ENCODE measurements at regions not wholly inside any gene's neighbourhood (a gene's known extent, or its start where the extent isn't known, plus 50 kb on each side); places are given as distances from the start of the nearest gene placed in this dataset.

DNA sequence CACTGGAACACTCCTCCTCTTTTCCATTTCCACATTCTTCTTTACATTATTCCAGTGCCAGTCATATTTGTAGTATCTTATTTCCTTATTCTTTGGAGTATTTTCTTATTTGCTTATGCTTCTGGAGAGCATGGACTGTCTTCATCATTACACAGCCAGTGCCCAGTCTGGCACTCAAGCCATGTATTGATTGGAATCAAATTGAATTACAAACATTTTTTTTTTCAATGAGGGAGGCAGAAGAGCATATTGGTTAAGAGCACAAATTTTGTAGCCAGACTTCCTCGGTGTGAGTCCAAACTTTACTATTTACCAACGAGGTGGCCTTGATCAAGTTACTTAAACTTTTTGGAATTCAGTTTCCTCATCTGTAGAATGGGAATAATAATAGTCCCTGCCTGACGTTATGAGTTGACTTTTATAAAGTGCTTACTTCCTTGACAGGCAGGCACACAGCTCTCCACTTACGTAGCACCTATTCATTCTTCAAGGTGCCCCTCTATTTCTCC lies 186.6 kb upstream of the BCL6 start:
- ATAC-seq (replicated peaks; ENCODE audit: extremely low read depth, poor library complexity, severe bottlenecking): no peak
- no peaks in the 10 kb centered on the region for H3K27me3 Mint-ChIP-seq
- peaks cover 1% of the 10 kb centered on the region for H3K36me3 Mint-ChIP-seq (ENCODE audit: insufficient read depth)
- no peaks in the 10 kb centered on the region for H3K9me3 Mint-ChIP-seq
- H3K4me1 Mint-ChIP-seq: peaks cover 31% of the 10 kb centered on the region
- no peak overlapping the region for H3K4me3 Mint-ChIP-seq
- H3K27ac Mint-ChIP-seq (ENCODE audit: low read depth): no peak overlapping the region
- DNase-seq (ENCODE audit: low spot score in 2 of 2): no peak

- no peaks in the 10 kb centered on the region for H3K9me3 Mint-ChIP-seq
- no peaks in the 10 kb centered on the region for H3K27me3 Mint-ChIP-seq
- H3K4me3 Mint-ChIP-seq: no peak overlapping the region
- ATAC-seq (replicated peaks; ENCODE audit: extremely low read depth, poor library complexity, severe bottlenecking) (no peak), DNase-seq (ENCODE audit: low spot score in 2 of 2) (no peak)
- H3K36me3 Mint-ChIP-seq (ENCODE audit: insufficient read depth): peaks cover 1% of the 10 kb centered on the region
- H3K4me1 Mint-ChIP-seq: peaks cover 27% of the 10 kb centered on the region
- H3K27ac Mint-ChIP-seq (ENCODE audit: low read depth): no peak overlapping the region
Observed at GRCh38 chr3:187932530-187932929, 187.3 kb upstream of the BCL6 start.

DNA sequence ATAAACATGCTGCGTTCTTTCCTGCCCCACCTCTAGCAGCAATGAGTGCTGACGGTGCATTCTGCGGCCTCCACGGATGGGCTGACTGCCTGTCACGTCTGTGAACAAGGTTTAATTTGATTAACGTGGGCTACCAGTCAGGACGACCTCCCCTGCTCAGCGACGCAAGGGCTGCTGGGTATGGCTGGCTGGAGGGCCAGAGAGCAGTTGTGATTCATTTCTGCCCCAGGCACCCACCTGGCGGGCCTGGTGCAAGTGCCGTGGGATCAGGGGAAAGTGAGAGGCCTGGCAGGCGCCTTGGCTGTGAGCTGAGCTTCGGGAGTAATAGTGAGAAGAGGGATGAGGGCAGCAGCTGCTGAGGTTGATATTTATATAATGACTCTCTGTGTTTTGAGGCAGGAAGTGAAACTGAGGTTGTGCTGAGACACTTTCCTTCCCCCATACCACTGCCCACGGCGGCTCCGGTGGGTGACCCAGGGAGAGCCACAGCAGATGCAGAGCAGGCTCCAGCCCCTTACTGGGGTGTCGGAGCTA lies 190.4 kb upstream of the BCL6 start:
- ATAC-seq (replicated peaks; ENCODE audit: extremely low read depth, poor library complexity, severe bottlenecking) (peak; percentile 76), DNase-seq (ENCODE audit: low spot score in 2 of 2) (peak in 1 of 2 donors; percentile 20)
- H3K27ac Mint-ChIP-seq (ENCODE audit: low read depth): peak overlapping the region; percentile 95
- peaks cover 1% of the 10 kb centered on the region for H3K36me3 Mint-ChIP-seq (ENCODE audit: insufficient read depth)
- H3K4me1 Mint-ChIP-seq: peaks cover 19% of the 10 kb centered on the region
- no peaks in the 10 kb centered on the region for H3K9me3 Mint-ChIP-seq
- peak overlapping the region; percentile 75 for H3K4me3 Mint-ChIP-seq
- no peaks in the 10 kb centered on the region for H3K27me3 Mint-ChIP-seq

DNA sequence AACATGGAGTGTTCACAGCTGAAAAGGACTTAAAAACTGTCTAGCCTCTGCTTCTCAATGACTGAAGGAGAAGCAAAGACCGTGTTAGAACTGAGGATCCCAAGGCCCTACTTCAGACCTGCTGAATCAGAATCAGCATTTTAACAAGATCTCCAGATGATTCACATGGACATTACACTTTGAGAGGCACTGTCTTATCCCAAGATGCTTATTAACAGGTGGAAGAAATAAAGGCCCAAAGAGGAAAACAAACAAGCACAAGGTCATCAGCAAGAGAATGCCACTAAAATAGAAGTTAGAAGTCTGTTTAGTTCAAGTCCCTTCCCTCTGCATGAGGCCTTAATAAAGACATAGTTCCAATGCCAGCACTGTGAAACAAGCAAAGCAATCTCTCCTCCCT lies 191.4 kb upstream of the BCL6 start:
- Mint-ChIP-seq H3K4me3 (peak overlapping the region; percentile 75), H3K27me3 (no peaks in the 10 kb centered on the region), H3K27ac (ENCODE audit: low read depth) (peak overlapping the region; percentile 95), H3K36me3 (ENCODE audit: insufficient read depth) (peaks cover under 1% of the 10 kb centered on the region), H3K9me3 (no peaks in the 10 kb centered on the region), H3K4me1 (peaks cover 19% of the 10 kb centered on the region)
- ATAC-seq (replicated peaks; ENCODE audit: extremely low read depth, poor library complexity, severe bottlenecking): no peak
- DNase-seq (ENCODE audit: low spot score in 2 of 2): no peak

GRCh38 chr3:187939891-187940290 lies 194.6 kb upstream of the BCL6 start:
- ATAC-seq (replicated peaks; ENCODE audit: extremely low read depth, poor library complexity, severe bottlenecking) (no peak), DNase-seq (ENCODE audit: low spot score in 2 of 2) (no peak)
- Mint-ChIP-seq H3K36me3 (ENCODE audit: insufficient read depth) (no peaks in the 10 kb centered on the region), H3K9me3 (no peaks in the 10 kb centered on the region), H3K27me3 (no peaks in the 10 kb centered on the region), H3K4me3 (no peak overlapping the region), H3K4me1 (peaks cover 17% of the 10 kb centered on the region), H3K27ac (ENCODE audit: low read depth) (no peak overlapping the region)

DNA sequence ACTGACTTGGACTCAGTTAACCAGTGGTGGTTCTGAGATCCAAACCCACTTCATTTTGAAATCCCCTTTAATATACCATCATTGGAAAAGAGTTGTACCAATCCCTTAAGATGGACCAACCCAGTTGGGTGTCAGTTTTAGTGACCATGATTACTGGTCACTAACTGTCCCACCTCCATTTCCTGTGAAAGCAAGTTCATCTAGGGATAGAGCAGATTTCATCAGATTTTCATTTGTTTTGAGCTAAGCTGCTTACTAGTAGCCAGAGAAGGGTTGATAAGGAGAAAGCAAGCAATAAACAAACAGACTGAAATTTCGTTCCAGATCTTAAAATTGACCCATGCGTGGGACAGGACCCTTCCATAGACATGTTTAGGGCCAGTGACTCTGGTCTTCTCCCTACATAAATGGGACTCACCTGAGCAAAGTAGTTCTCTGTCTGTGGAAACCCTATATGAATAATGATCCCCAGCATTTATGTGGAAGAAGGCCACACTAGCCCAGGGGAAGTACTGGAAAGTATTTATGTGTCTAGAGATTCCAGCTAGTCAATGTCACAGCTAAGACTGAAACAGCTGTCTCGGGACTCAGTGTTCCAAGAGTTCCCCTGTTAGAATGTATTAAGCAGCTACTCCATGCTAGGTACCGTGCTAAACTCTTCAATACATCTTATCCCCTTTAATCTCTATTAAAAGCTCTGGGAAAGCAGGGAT lies 196.0 kb upstream of the BCL6 start:
- Mint-ChIP-seq H3K27ac (ENCODE audit: low read depth) (no peak overlapping the region), H3K27me3 (no peaks in the 10 kb centered on the region), H3K4me3 (no peak overlapping the region), H3K9me3 (no peaks in the 10 kb centered on the region), H3K4me1 (peaks cover 5% of the 10 kb centered on the region), H3K36me3 (ENCODE audit: insufficient read depth) (no peaks in the 10 kb centered on the region)
- no peak for ATAC-seq (replicated peaks; ENCODE audit: extremely low read depth, poor library complexity, severe bottlenecking)
- DNase-seq (ENCODE audit: low spot score in 2 of 2): no peak

GRCh38 chr3:187941848-187942194 lies 196.6 kb upstream of the BCL6 start:
- Mint-ChIP-seq H3K27ac (ENCODE audit: low read depth) (no peak overlapping the region), H3K36me3 (ENCODE audit: insufficient read depth) (no peaks in the 10 kb centered on the region), H3K27me3 (no peaks in the 10 kb centered on the region), H3K4me1 (peaks cover 5% of the 10 kb centered on the region), H3K4me3 (no peak overlapping the region), H3K9me3 (no peaks in the 10 kb centered on the region)
- no peak for DNase-seq (ENCODE audit: low spot score in 2 of 2)
- no peak for ATAC-seq (replicated peaks; ENCODE audit: extremely low read depth, poor library complexity, severe bottlenecking)

DNA sequence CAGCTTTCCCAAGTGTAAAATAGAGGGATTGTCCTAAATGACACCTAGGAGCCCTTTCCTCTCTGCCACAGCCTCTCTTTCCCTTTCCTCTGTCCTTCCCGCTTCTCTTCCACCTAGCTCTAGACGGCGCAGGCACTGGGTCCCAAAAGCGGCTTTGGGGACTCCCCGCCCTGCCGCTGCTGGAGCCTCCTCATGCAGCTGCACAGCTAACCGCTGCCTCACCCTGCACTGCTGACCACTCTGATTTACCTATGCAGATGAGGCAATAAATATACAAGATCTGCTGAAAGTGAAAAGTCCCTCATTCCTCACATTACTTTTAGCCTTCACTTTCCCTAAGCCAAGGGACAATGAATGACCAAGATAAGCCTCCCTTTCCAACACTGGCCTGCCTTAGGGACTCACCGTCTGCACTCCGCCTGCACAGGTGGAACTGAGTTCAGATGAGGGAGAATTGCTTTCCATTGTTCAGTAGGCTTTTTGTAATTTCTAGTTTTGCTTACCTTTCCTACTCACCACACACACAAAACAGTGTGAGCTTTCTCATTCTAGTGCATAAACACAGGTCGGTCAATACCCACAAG lies 197.5 kb upstream of the BCL6 start:
- no peaks in the 10 kb centered on the region for H3K27me3 Mint-ChIP-seq
- no peaks in the 10 kb centered on the region for H3K36me3 Mint-ChIP-seq (ENCODE audit: insufficient read depth)
- no peak overlapping the region for H3K4me3 Mint-ChIP-seq
- H3K4me1 Mint-ChIP-seq: peaks cover 5% of the 10 kb centered on the region
- no peak for DNase-seq (ENCODE audit: low spot score in 2 of 2)
- no peak overlapping the region for H3K27ac Mint-ChIP-seq (ENCODE audit: low read depth)
- no peaks in the 10 kb centered on the region for H3K9me3 Mint-ChIP-seq
- no peak for ATAC-seq (replicated peaks; ENCODE audit: extremely low read depth, poor library complexity, severe bottlenecking)

DNA sequence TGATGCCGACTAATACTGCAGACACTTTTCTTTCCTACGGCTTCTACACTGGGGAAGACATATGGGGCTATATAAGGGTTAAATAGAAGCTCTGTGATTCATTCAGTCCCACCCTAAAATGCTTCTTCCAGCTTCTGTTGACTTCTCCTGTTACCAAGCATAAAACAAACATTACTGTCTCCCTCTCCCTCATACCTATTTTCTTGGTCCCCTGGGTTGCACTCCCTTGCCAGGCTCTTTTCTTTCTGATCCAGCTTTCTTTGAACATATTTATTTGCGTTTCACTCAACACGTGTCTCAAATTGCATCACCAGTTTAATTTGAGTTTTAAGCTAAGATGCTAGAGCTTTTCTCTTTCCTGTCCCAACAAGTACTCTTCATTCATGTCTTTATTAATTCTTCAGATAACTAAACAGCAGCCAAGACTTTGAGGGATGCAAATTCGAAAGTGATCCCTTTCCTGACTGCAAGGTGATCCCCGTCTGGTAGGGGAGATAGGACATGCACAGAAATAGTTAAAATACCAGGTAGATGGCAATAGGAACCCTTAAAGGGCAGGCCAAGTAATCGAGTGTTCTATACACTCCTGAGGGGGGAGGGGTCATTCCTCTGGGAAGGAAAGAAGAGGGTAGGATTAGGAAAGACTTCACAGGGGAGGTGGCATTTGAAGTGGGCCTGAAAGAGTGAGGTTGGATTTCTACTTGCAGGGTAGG lies 198.6 kb upstream of the BCL6 start:
- Mint-ChIP-seq H3K4me1 (peaks cover 8% of the 10 kb centered on the region), H3K27ac (ENCODE audit: low read depth) (no peak overlapping the region), H3K27me3 (no peaks in the 10 kb centered on the region), H3K36me3 (ENCODE audit: insufficient read depth) (no peaks in the 10 kb centered on the region), H3K9me3 (no peaks in the 10 kb centered on the region), H3K4me3 (no peak overlapping the region)
- ATAC-seq (replicated peaks; ENCODE audit: extremely low read depth, poor library complexity, severe bottlenecking) (no peak), DNase-seq (ENCODE audit: low spot score in 2 of 2) (no peak)

DNA sequence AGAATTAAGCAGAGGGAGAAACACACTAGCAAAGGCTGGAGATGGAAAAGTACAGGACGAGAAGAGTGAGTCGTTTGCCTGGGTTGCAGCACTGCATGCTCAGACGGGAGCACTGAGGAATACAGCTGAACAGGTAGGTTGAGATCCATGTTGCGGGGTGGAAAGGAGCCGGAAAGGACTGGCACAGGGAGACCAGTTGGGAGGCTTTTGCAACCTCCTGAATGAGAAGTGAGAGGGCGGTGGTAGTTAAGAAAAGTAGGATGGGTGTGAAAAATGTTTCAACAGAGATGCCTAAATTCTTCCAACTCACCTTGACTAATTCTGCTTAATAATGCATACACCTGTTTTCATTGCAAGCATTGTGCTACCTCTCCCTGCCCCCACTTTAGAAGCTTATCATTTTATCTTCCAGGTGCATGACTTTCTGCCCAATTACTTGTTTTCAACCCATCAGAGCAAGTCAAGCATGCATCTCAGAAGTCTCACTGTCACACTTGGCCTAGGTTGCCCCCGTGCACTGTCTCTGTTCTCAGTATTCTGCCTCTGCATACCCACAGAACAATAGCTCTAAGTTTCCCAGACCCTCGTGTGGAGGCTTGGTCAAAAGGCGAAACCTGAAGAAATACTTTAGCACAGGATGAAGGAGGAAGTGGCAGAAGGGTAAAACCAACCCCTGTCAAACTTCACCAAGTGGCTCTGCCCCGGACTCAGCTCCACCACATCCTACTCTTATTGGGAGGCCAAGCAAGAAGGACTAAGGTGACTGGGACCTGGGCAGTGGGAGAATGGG lies 199.3 kb upstream of the BCL6 start:
- Mint-ChIP-seq H3K27me3 (no peaks in the 10 kb centered on the region), H3K9me3 (no peaks in the 10 kb centered on the region), H3K4me3 (no peak overlapping the region), H3K27ac (ENCODE audit: low read depth) (no peak overlapping the region), H3K4me1 (peaks cover 11% of the 10 kb centered on the region), H3K36me3 (ENCODE audit: insufficient read depth) (no peaks in the 10 kb centered on the region)
- ATAC-seq (replicated peaks; ENCODE audit: extremely low read depth, poor library complexity, severe bottlenecking) (no peak), DNase-seq (ENCODE audit: low spot score in 2 of 2) (no peak)

GRCh38 chr3:187945374-187945773 lies 200.1 kb upstream of the BCL6 start:
- no peak overlapping the region for H3K27ac Mint-ChIP-seq (ENCODE audit: low read depth)
- DNase-seq (ENCODE audit: low spot score in 2 of 2) (no peak), ATAC-seq (replicated peaks; ENCODE audit: extremely low read depth, poor library complexity, severe bottlenecking) (no peak)
- no peak overlapping the region for H3K4me3 Mint-ChIP-seq
- no peaks in the 10 kb centered on the region for H3K27me3 Mint-ChIP-seq
- H3K9me3 Mint-ChIP-seq: no peaks in the 10 kb centered on the region
- peaks cover 11% of the 10 kb centered on the region for H3K4me1 Mint-ChIP-seq
- H3K36me3 Mint-ChIP-seq (ENCODE audit: insufficient read depth): no peaks in the 10 kb centered on the region

DNA sequence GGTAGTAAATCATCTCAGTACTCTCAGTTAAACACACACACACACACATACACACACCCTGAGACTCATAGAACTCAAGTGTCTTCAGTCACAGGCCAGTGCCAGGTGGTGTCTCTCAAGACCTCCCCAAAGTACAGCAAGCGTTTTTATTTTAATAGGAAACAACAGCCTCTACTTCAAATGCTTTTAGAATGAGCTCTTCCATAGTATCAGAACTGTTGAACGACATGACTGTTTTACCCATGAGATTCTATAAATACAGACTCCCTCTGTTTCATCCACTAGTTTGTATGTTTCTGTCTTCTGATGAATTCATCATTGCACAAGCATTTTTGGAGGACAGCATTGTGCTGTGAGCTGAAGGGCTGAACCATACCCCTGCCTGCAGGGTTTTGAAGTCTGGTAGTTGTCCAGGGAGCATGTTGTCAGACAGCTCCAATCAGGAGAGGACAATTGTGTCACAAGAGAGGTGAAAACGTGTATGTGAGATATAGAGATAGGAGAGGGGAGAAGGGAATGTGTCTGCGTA lies 201.0 kb upstream of the BCL6 start:
- ATAC-seq (replicated peaks; ENCODE audit: extremely low read depth, poor library complexity, severe bottlenecking): no peak

More for the DNA sequence above, 201.0 kb upstream of the BCL6 start:
- no peak overlapping the region for H3K27ac Mint-ChIP-seq (ENCODE audit: low read depth)
- H3K27me3 Mint-ChIP-seq: no peaks in the 10 kb centered on the region
- H3K9me3 Mint-ChIP-seq: no peaks in the 10 kb centered on the region
- H3K36me3 Mint-ChIP-seq (ENCODE audit: insufficient read depth): no peaks in the 10 kb centered on the region
- DNase-seq (ENCODE audit: low spot score in 2 of 2): no peak
- H3K4me3 Mint-ChIP-seq: no peak overlapping the region
- H3K4me1 Mint-ChIP-seq: peaks cover 12% of the 10 kb centered on the region

Measured in central memory CD8-positive, alpha-beta T cell (primary cell).